22Rv1 (cell line): ENCODE measurements at regions not wholly inside any gene's neighbourhood (a gene's known extent, or its start where the extent isn't known, plus 50 kb on each side); places are given as distances from the start of the nearest gene placed in this dataset.

Experiments
- ZFX ChIP-seq: fragments of 450-650 bp; IDR thresholded peaks from 2 replicates; pipeline ENCODE4 v1.6.1; 2017; ENCODE audit warnings: antibody characterized with exemption, borderline replicate concordance
- TF ChIP-seq, protein P1 (sequence below): fragments of 450-650 bp; IDR thresholded peaks from 2 replicates; pipeline ENCODE4 v1.5.1; 2017; ENCODE audit warnings: mild to moderate bottlenecking

DNA sequence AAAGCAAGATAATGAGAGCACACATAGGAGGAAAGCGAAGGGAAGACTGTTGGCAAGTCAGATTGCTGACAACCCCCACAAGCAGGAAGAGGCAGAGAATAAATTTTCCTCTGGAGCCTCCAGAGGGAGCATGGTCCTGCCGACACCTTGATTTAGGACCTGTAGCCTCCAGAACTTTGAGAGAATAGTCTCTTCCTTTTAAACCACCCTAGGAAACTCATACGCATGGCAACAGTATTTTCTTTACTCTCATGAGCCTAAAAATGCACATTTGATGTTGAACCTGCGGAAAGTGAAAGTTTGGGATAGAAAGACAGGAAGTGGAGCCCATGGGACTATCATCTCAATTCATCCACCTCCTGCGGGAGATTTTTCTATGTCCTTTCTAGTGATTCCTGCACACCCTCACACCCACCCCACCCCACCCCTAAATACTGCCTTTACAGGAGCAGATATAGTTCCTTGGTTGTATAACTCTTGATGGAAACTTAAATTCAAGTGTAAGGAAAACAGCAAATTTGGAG is 116.7 kb upstream of the LPP start:
- TF ChIP-seq, protein P1, sequence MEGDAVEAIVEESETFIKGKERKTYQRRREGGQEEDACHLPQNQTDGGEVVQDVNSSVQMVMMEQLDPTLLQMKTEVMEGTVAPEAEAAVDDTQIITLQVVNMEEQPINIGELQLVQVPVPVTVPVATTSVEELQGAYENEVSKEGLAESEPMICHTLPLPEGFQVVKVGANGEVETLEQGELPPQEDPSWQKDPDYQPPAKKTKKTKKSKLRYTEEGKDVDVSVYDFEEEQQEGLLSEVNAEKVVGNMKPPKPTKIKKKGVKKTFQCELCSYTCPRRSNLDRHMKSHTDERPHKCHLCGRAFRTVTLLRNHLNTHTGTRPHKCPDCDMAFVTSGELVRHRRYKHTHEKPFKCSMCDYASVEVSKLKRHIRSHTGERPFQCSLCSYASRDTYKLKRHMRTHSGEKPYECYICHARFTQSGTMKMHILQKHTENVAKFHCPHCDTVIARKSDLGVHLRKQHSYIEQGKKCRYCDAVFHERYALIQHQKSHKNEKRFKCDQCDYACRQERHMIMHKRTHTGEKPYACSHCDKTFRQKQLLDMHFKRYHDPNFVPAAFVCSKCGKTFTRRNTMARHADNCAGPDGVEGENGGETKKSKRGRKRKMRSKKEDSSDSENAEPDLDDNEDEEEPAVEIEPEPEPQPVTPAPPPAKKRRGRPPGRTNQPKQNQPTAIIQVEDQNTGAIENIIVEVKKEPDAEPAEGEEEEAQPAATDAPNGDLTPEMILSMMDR = peak; percentile 67
- TF ChIP-seq ZFX = no peak
